Stimulated activated CD8-positive, alpha-beta memory T cell treated with anti-CD3 and anti-CD28 coated beads, Interleukin-15, amount 100 ng/mL, for 48 hours (primary cell): ENCODE measurements at regions not wholly inside any gene's neighbourhood (a gene's known extent, or its start where the extent isn't known, plus 50 kb on each side); places are given as distances from the start of the nearest gene placed in this dataset.
A peak's percentile ranks its signal among the peaks of the same experiment; 100 is the strongest.
"Not testable (repeated sequence)": the region's sequence is repeated elsewhere in the genome, so short reads cannot be mapped to it uniquely, and the experiment has no call there.

ENCODE experiments used
- DNase-seq, 2 donors: peaks; one replicate each; pipeline ENCODE4 v3.0.0-alpha.2; 2020; ENCODE audit warnings: low read depth in 2 of 2

DNA sequence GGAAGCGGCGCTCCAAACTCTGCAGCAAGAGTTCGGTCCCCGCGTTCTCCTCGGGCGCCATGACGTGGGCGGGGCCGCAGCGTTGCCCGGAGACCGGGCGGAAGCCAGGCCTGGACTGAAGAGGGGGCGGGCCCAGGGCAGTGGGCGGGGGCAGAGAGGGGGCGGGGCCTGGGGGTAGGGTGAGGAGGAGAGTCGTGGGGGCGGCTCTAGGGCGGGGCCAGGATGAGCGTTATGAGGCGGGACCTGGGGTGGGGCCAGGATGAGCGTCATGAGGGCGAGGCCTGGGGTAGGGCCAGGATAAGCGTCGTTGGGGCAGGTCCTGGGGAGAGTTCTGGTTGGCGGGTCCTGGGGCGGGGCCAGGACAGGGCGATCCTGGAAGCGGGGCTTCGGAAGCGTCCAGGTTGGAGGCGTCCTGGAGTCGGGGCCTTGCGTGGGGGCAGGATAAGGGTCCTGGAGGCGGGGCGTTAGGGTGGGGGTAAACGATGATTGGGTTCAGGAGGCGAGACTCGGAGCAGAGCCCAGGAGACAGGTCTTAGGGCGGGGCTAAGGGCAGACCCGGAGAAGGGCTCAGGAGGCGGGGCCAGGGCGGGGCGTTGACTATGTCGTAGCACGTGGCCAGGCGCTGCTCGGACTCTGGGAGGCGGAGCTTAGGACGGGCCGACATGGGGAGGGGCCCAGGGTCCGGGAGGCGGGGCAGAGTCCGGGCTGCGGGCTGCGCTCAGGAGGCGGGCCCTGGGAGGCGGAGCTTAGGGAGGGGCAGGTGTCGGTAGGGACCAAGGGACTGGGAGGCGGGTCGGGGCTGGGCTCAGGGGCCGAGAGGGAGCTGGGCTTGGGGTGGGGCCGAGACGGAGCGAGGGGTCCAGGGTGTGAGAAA lies 131.1 kb upstream of the ALDH3B2 start:
- DNase-seq: peak; percentile 89 to 97

DNA sequence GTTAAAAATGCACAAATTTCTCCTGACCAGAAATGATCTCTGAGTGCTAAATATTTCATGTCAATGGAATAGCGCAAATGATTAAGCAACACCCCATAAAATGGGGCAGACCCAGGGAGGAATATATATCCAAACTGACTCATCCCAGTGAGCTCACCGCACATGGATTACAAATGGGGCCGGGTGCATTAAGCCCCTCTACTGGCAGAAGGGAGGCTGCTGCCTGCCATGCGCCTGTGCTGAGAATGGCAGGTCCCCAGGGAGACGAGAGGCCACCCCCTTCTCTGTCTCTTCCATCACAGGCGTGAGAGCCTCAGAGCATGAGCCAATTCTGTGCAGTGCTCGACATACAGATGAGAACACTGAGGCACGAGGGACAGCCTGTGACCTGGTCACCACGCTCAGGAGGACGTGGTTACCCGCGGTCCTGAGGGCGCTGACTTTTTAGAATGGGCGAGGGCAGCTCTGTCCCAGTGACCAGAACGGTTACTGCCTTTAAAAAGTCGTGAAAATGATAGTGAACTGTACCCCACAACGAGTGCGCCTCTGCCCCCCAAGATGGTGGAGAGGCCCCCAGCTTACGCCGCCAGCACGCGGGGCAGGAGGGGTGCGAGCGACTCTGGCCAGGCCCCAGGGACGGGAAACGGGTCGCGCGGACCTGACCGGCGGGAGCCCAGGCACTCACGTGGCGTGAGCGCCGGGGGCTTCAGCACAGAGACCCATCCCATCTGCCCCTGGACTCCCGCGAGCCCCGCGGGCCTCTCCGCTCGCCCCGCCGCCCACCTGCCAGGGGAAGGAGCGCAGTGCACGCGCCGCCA lies 130.2 kb upstream of the ALDH3B2 start:
- DNase-seq: peak in 1 of 2 donors; percentile 2

DNA sequence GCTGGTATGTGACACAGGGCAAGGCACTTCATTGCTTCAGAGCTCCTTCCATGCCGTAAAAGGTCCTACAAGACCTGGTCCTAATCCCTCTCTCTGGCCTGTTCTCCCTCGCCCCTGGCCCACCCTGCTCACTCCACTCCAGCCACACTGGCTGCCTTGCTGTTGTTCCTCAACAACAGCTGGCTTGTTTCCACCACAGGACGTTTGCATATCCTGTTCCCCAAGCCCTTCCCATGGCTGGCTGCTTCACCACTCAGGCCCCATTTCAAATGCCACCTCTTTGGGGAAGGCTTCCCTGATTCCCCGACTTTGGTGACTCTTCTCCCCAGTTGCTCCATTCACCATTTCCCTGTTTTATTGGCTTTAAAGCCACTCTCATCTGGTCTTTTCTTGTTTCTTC lies 129.1 kb upstream of the ALDH3B2 start:
- not testable (repeated sequence) for DNase-seq

DNA sequence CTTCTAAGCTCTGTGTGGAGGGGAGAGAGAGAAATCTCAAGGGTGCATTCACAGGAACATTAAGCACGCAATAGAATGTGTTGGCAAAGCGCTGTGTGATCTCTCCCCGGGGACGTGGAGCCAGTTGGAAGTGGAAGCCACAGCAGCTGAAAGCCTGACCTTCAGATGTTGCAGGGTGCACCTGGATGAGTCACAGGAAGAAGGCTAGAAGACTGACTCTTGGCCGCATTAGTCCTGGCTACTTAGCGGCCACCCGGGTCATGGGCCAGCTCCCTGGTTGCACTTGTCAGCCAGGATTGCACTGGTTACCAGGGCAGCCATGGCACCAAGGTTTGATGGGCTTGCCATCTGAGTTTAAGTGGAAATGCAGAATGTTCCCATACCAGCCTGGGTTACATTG lies 128.6 kb upstream of the ALDH3B2 start:
- not testable (repeated sequence) for DNase-seq

DNA sequence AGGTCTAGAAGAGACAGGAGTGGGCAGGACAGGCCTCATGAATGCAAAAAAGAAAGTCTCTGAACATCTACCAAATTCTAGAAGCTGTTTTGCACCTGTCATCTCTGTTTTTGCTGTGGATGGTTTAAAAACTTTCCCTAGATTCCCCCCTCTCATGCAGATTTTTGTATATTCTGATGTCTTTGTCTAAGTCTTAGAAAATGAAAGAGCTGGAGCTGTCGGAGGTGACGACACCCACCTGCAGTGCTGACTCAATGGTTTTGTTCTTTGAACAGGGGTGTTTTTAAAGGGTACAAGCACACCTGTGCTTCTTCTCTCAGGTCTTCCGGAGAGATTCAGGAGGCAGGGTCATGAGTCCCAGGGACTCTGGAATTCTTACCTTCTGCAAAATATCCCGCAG lies 128.2 kb upstream of the ALDH3B2 start:
- DNase-seq: not testable (repeated sequence)

DNA sequence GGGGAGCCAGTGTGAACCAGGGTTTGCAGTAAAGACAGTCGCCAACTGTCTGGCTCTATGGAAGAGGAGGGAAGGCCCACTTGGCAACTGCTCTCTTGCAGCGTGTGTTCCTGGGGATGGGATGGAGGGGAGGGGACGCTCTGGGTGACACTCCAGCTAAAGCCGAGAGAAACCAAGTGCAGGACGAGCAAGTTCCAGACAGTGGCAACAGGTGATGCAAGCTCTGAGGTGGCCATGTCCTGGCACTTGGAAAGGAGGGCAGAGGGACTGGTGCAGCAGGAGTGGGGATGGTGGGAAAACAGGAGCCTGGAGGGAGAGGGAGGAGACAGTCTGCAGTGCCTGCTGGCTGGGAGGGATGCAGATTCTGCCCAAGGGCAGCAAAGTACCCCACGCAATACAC lies 127.0 kb upstream of the ALDH3B2 start:
- not testable (repeated sequence) for DNase-seq

DNA sequence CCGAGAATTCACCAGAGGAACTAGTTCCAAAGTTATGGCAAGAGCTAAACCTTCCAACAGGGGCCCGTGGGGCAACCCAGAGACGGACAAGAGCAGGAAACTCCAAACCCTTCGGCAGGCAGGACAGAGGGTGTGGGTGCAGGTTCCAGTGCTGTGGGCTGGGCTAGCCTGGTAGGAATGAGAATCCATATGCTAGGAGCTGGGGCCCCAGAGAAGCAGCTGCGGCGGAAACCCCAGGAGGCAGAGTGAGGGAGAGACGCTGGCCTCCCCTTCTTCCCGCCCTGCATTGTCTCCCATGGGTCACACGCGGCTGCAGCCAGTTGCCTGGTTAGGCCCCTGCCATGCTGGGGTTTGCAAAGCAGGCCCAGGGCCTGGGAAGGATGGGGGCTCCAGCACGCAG lies 126.2 kb upstream of the ALDH3B2 start:
- not testable (repeated sequence) for DNase-seq

DNA sequence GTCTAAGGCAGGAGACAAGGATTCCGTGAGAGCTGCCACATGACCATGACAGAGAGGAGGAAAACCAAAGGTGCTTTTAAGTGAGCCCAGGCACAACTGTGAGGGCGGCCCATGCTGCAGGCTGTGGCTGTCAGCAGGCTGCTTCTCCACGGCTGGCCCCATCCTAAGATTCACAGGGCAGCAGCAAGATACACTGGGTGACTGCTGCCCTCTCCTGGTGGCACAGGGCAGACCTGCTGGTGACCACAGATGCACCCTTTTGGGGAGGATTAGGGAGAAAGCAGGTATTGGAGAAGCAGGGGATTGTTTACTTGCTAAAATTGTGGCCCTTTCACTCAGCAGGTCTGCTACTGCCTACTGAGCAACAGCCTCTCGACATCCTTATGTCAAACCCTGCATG lies 125.4 kb upstream of the ALDH3B2 start:
- DNase-seq: not testable (repeated sequence)

DNA sequence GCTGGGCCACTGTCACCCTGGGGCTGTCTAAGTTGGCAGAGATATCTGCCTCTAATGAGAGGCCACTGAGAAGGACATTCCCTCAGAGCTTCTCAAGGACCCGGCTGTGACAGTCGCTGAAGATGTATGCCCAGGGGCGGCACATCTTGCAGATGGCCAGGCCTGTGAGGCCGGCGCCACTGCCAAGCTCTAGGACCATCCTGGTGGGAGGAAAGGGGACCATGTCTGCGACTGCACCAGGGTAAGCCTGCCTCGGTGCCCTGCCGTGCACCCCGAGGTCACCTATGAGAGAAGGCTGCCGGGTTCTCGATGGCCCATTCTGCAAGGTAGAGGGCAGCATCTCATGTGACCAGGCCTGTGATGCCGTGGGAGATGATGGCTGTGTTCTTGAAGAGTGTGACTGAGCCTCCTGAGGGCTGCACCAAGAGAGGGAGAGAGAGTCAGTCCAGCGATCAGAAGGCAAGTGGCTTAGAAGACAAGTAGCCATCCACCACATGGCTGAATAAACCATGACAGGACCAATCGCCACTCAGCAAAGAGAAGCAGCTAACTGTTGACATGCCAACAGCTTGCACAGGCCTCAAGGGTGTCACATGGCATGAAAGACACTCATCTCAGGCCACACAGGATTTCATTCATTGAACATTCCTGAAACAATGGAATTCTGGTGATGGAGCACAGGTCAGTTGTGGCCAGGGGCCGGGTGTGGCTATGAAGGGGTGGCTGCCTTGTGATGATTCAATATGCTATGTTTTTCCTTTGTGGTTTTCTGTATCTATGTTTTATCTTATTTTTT lies 123.5 kb upstream of the ALDH3B2 start:
- DNase-seq: not testable (repeated sequence)

DNA sequence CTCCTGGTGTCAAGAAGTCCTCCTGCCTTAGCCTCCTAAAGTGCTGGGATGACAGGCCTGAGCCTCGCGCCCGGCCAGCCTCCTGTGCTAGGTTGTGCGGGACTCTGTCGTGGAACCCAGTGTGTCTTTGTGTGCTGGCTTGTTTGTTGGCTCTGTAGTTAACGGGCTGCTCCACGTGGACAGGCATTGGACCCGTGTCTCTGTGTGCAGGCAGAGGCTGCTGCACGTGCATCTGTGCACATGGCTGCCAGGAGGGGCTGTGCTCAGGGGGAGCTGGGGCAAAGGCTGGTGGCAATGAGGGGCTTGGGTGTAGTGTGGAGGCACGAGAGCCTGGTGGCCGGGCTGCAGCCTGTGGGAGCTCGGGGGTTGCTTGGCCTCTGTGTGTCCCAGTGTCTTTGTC lies 121.3 kb upstream of the ALDH3B2 start:
- DNase-seq: no peak

DNA sequence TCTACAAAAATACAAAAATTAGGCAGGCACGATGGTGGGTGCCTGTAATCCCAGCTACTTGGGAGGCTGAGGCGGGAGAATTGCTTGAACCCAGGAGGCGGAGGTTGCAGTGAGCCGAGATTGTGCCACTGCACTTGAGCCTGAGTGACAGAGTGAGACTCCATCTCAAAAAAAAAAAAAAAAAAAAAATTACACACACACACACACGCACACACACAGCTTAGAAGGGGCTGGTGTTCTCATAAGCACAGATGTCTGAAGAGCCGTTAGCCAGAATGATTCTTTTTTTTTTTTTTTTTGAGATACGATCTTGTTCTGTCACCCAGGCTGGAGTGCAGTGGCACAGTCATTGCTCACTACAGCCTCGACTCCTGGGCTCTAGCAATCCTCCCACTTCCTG lies 119.3 kb upstream of the ALDH3B2 start:
- DNase-seq: not testable (repeated sequence)

DNA sequence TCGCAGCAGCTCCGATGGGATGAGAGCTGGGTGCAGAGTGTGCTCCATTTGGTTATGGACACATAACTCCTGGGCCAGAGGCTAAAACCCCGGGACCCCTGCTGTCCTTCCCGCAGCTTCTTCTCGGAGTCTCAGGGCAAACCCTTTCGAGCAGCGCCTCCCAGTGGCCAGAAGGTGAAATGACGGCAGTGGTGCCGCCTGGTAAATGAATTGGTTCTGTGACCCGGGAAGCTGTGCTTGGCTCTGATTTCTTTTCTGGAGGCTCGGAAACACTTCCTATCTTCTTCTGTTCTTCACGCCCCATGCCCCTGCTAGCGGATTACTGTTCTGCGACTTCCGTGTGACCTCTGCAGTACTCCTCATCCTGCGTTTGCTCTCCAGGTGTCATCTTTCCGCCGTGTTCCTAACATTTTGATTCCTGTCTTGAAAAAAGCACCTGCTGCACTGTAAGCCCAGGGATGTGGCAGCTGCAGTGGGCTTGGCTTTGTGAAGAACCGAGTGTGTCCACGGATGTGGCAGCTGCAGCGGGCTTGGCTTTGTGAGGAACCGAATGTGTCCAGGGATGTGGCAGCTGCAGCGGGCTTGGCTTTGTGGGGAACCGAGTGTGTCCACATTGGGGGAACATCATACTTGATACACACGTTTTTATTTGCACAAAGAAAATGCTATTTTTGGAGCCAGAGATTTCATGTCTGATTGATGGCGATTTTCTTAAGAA lies 118.0 kb upstream of the ALDH3B2 start:
- DNase-seq: peak in 1 of 2 donors; percentile 23

DNA sequence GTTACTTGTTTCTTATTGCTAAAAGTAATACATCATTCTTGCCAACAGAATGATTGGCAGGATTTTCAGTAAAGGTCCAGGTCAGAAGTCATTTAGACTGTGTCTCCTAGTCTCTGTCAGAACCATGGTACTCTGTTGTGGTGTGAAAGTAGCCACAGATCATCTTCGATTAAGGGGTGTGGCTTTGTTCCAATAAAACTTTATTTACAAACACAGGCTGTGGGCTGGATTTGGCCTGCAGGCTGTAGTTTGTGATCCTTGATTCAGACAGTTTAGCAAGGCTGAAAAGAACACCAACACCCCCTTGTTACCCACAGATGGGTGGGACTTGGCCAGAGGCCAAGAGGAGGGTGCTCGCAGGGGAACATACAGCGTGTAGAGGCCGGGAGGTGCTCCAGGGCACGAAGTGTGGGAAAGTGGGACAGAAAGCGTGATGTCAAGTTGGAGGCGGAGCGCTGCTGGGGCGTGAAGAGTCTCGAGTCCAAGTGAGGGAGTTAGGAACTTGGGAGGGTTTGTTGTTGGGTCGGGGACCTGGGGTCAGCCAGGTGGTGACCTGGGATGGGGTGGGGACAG lies 117.3 kb upstream of the ALDH3B2 start:
- not testable (repeated sequence) for DNase-seq

DNA sequence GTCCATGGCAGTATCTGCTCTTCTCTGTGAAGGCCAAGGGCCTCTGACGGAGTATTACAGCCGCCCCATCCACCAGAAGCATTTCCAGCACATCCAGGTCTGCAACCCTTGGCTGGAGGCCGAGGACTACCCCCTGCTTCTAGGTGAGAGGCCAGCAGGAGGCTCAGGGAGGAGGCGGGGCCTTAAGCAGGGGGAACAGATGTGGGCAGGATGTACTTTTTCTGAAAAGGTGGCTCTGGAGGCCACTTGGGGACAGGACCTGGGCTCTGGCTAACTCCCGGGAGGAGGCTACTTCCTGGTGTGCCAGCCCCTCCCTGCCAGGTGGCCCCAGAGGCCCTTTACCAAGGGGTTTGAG lies 113.9 kb upstream of the ALDH3B2 start:
- not testable (repeated sequence) for DNase-seq

DNA sequence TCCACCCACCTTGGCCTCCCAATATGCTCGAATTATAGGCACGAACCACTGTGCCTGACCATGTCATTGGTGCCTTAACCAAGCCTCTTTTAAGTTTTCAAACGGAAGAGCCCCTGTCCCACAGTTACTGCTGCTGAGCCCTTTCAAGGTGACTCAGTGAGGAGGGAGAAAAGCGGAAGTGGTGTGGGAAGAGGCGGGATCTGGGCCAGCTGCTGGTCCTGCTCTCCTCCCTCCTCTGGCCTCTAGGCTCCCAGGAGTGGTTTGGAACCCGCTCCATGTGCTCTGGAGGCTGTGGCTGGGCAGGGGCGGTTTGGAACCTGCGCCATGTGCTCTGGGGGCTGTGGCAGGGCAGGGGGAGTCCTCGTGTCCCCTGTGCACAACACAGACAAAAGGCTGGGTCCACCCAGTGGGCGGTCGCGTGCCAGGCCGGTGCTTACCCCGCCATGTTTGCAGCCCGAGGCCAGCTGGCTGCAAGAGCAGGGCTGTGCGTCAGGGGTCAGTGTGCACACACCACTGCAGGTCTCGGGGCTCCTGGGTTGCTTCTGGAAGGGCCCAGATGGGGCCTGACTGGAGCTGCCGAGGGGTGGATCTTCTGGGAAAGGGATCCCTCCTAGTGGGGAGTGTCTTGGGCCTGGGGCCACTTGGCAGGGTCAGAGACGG lies 113.4 kb upstream of the ALDH3B2 start:
- not testable (repeated sequence) for DNase-seq

DNA sequence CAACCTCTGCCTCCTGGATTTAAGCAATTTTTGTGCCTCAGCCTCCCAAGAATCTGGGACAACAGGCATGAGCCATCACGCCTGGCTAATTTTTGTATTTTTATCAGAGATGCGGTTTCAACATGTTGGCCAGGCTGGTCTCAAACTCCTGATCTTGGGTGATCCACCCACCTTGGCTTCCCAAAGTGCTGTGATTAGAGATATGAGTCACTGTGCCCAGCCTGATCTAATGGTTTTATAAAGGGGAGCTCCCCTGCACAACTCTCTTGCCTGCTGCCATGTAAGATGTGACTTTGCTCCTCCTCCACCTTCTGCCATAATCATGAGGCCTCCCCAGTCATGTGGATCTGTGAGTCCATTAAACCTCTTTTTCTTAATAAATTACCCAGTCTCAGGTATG lies 107.5 kb upstream of the ALDH3B2 start:
- DNase-seq: not testable (repeated sequence)

DNA sequence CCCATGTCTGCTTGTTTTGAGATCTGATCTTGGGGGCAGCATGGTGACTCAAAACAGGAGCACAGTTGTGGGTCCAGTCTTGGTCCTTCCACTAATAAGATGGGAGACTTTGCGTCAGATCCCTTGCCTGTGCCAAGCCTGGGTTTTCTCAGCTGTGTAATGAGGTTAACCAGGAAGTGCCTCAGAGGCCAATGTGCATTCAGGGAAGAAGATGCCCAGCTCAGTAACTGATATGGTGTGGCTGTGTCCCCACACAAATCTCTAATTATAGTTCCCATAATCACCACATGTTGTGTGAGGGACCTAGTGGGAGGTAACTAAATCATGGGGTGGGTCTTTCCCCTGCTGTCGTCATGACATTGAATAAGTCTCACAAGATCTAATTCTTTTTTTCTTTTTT lies 107.1 kb upstream of the ALDH3B2 start:
- DNase-seq: not testable (repeated sequence)

DNA sequence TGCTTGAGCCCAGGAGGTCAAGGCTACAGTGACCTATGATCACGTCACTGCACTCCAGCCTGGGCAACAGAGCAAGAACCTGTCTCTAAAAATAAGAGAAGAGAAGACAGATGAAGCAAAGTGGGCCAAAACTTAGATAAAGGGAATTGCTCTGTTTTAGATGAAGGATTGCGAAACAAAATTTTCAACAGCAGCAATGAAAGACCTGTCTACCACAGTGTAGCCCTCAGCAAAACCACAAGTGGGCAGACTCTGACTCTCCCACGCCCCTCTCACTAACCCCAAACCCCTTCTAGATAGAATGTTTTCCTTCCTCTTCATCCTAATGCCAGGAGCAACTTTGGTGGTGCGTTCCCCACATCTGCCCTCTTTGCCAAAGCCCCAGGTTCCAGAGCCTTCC lies 105.6 kb upstream of the ALDH3B2 start:
- no peak for DNase-seq

DNA sequence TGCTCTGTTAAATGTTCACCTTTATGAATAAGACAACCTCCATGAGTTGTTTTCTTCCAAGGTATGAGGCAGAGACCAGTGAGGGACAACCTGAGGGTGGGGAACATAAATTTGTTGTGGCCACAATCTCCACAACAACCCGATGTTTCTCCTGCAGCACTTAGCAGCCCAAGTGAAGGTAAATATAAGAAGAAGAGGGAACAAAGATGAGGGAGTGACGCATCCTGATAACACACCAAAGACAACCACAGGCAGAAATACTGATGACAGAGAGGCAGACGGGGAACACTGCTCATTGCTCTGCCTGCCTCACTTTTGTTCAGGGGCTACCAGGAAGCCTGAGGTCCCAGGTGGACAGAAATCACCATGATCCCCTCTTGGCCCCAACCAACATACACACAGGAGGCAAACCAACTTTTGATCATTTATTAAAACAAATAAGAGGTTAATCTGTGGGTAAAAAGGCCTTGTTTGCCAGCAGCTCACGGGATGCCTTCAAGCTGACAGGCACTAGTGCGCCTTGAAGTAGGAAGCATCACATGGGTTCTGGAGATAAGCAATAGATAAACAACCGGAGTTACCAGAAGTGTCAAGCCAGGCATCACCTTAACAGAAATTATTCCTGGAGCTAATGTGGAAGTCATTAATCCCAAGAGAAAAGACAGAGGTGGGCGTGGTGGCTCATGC lies 104.9 kb upstream of the ALDH3B2 start:
- not testable (repeated sequence) for DNase-seq
